ENCODE measurements at regions not wholly inside any gene's neighbourhood (a gene's known extent, or its start where the extent isn't known, plus 50 kb on each side); places are given as distances from the start of the nearest gene placed in this dataset.

GRCh38 chr22:48357196-48357595 lies 1470.5 kb downstream of the BRD1 start:
- Histone ChIP-seq H4K91ac (ENCODE audit: insufficient read depth, low read depth, low read length) (no peak overlapping the region), H3K27me3 (ENCODE audit: control insufficient read depth, insufficient read depth, low read length) (no peaks in the 10 kb centered on the region), H3K4me1 (ENCODE audit: control insufficient read depth, insufficient read depth, low read length) (no peaks in the 10 kb centered on the region), H4K5ac (ENCODE audit: low read depth, low read length) (no peak overlapping the region), H2BK15ac (ENCODE audit: low read depth, low read length) (no peak overlapping the region), H3K18ac (ENCODE audit: low read depth, low read length) (no peak overlapping the region), H2BK5ac (ENCODE audit: low read depth, low read length, poor library complexity, severe bottlenecking) (no peak overlapping the region), H3K27ac (ENCODE audit: insufficient read depth, low read length) (no peak overlapping the region), H2AFZ (replicated peaks; ENCODE audit: low read length, poor library complexity) (no peak overlapping the region), H3K36me3 (ENCODE audit: control insufficient read depth, insufficient read depth, low read length) (no peaks in the 10 kb centered on the region), H2AK5ac (ENCODE audit: low read depth, low read length) (no peak overlapping the region), H3K23ac (ENCODE audit: low read depth, low read length) (no peak overlapping the region), H3K9me3 (ENCODE audit: control insufficient read depth, insufficient read depth, low read length) (peaks cover 62% of the 10 kb centered on the region), H3K9me1 (ENCODE audit: insufficient read depth, low read length) (no peaks in the 10 kb centered on the region), H3K4ac (ENCODE audit: low read depth, low read length) (no peak overlapping the region), H4K20me1 (ENCODE audit: insufficient read depth, low read length) (no peaks in the 10 kb centered on the region), H3K4me2 (ENCODE audit: low read depth, low read length) (no peak overlapping the region), H3K56ac (ENCODE audit: extremely low read depth, insufficient read depth, low read length) (no peak overlapping the region), H2AK9ac (replicated peaks; ENCODE audit: low read depth, low read length, poor library complexity) (no peak overlapping the region), H2BK120ac (ENCODE audit: low read depth, low read length) (no peak overlapping the region), H4K8ac (ENCODE audit: low read depth in 2 of 2, low read length in 2 of 2) (no peak overlapping the region), H3K9ac (ENCODE audit: low read depth, low read length) (no peak overlapping the region), H2BK20ac (ENCODE audit: low read depth, low read length) (no peak overlapping the region), H3K14ac (replicated peaks; ENCODE audit: low read depth, low read length) (no peak overlapping the region), H3K79me1 (ENCODE audit: low read depth in 1 of 2, low read length in 2 of 2) (no peaks in the 10 kb centered on the region), H3K4me3 (ENCODE audit: insufficient read depth, low read depth, low read length) (no peak overlapping the region)
- 72% methylated on average over 4 of the region's 13 CpGs; no CpG with 5 or more reads in 1 of the 2 experiments for WGBS, 2 experiments (ENCODE audit: extremely low coverage in 2 of 2, insufficient read length in 1 of 2)
- ChIA-PET POLR2A (ENCODE audit: unreplicated experiment) (no interaction called here), CTCF (no interaction called here)
- no TSS peak for BruUV-seq (replicated peaks)
- dilution Hi-C loops (cut with HindIII; ENCODE audit: low sequenced_read_pairs, unreplicated experiment) (no loop called here), in situ Hi-C loops (cut with MboI; ENCODE audit: low sequenced_read_pairs) (no loop called here), intact Hi-C loops (cut with micrococcal nuclease) (no loop called here)
- DNase-seq: no peak
- no peak for ATAC-seq (ENCODE audit: low read depth)
- no peak for TF ChIP-seq CTCF (conservative IDR thresholded peaks at IDR 0.05; ENCODE audit: low read depth, low read length)
- no peak for TF ChIP-seq MAFK (IDR thresholded peaks at IDR 0.05; ENCODE audit: low read depth, low read length)
- TF ChIP-seq ELK1 (IDR thresholded peaks at IDR 0.05; ENCODE audit: borderline replicate concordance, low read depth, low read length): no peak
- TF ChIP-seq RAD21 (IDR thresholded peaks at IDR 0.05; ENCODE audit: low read length): no peak
- TF ChIP-seq MXI1 (IDR thresholded peaks at IDR 0.05; ENCODE audit: borderline replicate concordance, low read depth, low read length): no peak
- no peak for TF ChIP-seq RCOR1 (IDR thresholded peaks at IDR 0.05; ENCODE audit: insufficient replicate concordance, low read length)
- TF ChIP-seq CEBPB (IDR thresholded peaks at IDR 0.05; ENCODE audit: low read depth, low read length): no peak
- no peak for TF ChIP-seq RFX5 (IDR thresholded peaks at IDR 0.05; ENCODE audit: low read depth, low read length)
- no peak for TF ChIP-seq POLR2A (IDR thresholded peaks at IDR 0.05; ENCODE audit: low read depth, low read length)
- TF ChIP-seq NFE2L2 (IDR thresholded peaks at IDR 0.05; ENCODE audit: low read depth, low read length): no peak
- no peak for TF ChIP-seq SMC3 (IDR thresholded peaks at IDR 0.05; ENCODE audit: low read depth, low read length)

Data from IMR-90 (cell line).